Cardiac muscle cell (in vitro differentiated cells and primary cell): ENCODE measurements at regions not wholly inside any gene's neighbourhood (a gene's known extent, or its start where the extent isn't known, plus 50 kb on each side); places are given as distances from the start of the nearest gene placed in this dataset.

Experiments used
- DNase-seq, 2 donors: peaks; one replicate each; pipeline versions ENCODE4 v3.0.0 to v3.0.0-alpha.2; 2010 to 2017; ENCODE audit warnings: low read depth in 1 of 2, low spot score in 1 of 2
- H3K27ac ChIP-seq: fragments of 200-600 bp; sonication (generic); 2 replicates; pipeline ENCODE4 v1.5.1; 2016
- H3K27me3 ChIP-seq: fragments of 200-600 bp; sonication (generic); 2 replicates; pipeline ENCODE4 v1.6.0; 2016; ENCODE audit warnings: control low read depth
- H3K36me3 ChIP-seq: fragments of 200-600 bp; sonication (generic); 2 replicates; pipeline ENCODE4 v1.5.1; 2016; ENCODE audit warnings: control low read depth
- H3K4me1 ChIP-seq: fragments of 200-600 bp; sonication (generic); 2 replicates; pipeline ENCODE4 v1.8.1; 2017; ENCODE audit warnings: low read depth, mild to moderate bottlenecking, mixed run types
- H3K4me3 ChIP-seq: fragments of 200-600 bp; sonication (generic); 2 replicates; pipeline ENCODE4 v1.5.1; 2016; ENCODE audit warnings: mild to moderate bottlenecking
- H3K9me3 ChIP-seq: fragments of 200-600 bp; sonication (generic); 2 replicates; pipeline ENCODE4 v1.5.1; 2017; ENCODE audit warnings: low read depth, mild to moderate bottlenecking, control low read depth
- CTCF ChIP-seq: IDR thresholded peaks from 2 replicates; pipeline ENCODE4 v1.5.1; 2012; ENCODE audit warnings: low read depth, mild to moderate bottlenecking, low read length

GRCh38 chr13:33464345-33464744 lies 178.8 kb upstream of the STARD13 start:
- H3K9me3 ChIP-seq: no peaks in the 10 kb centered on the region
- no peak for TF ChIP-seq CTCF
- H3K27ac ChIP-seq: no peak overlapping the region
- H3K27me3 ChIP-seq: no peaks in the 10 kb centered on the region
- no peak for DNase-seq
- no peaks in the 10 kb centered on the region for H3K36me3 ChIP-seq
- no peak overlapping the region for H3K4me3 ChIP-seq
- no peaks in the 10 kb centered on the region for H3K4me1 ChIP-seq

- Histone ChIP-seq H3K27me3 (no peaks in the 10 kb centered on the region), H3K4me3 (no peak overlapping the region), H3K27ac (no peak overlapping the region), H3K4me1 (no peaks in the 10 kb centered on the region), H3K9me3 (no peaks in the 10 kb centered on the region), H3K36me3 (no peaks in the 10 kb centered on the region)
- peak; percentile 12 for TF ChIP-seq CTCF
- DNase-seq: no peak
Observed at GRCh38 chr13:33466262-33466661, 180.7 kb upstream of the STARD13 start.

- TF ChIP-seq CTCF: no peak
- H3K27me3 ChIP-seq: no peaks in the 10 kb centered on the region
- H3K36me3 ChIP-seq: no peaks in the 10 kb centered on the region
- no peaks in the 10 kb centered on the region for H3K4me1 ChIP-seq
- no peak overlapping the region for H3K4me3 ChIP-seq
- no peak overlapping the region for H3K27ac ChIP-seq
- no peaks in the 10 kb centered on the region for H3K9me3 ChIP-seq
- DNase-seq: no peak
Observed at GRCh38 chr13:33467556-33467955, 182.0 kb upstream of the STARD13 start.

GRCh38 chr13:33471204-33471603 lies 185.6 kb upstream of the STARD13 start:
- H3K27ac ChIP-seq: no peak overlapping the region
- no peak overlapping the region for H3K4me3 ChIP-seq
- H3K4me1 ChIP-seq: no peaks in the 10 kb centered on the region
- H3K9me3 ChIP-seq: no peaks in the 10 kb centered on the region
- no peak for DNase-seq
- no peak for TF ChIP-seq CTCF
- H3K36me3 ChIP-seq: no peaks in the 10 kb centered on the region
- H3K27me3 ChIP-seq: no peaks in the 10 kb centered on the region

- H3K9me3 ChIP-seq: no peaks in the 10 kb centered on the region
- no peaks in the 10 kb centered on the region for H3K36me3 ChIP-seq
- no peak for DNase-seq
- H3K27ac ChIP-seq: no peak overlapping the region
- TF ChIP-seq CTCF: no peak
- no peaks in the 10 kb centered on the region for H3K4me1 ChIP-seq
- H3K27me3 ChIP-seq: no peaks in the 10 kb centered on the region
- H3K4me3 ChIP-seq: no peak overlapping the region
Observed at GRCh38 chr13:33472446-33472845, 186.9 kb upstream of the STARD13 start.

- H3K36me3 ChIP-seq: no peaks in the 10 kb centered on the region
- TF ChIP-seq CTCF: no peak
- H3K4me1 ChIP-seq: no peaks in the 10 kb centered on the region
- DNase-seq: no peak
- H3K27me3 ChIP-seq: no peaks in the 10 kb centered on the region
- no peaks in the 10 kb centered on the region for H3K9me3 ChIP-seq
- no peak overlapping the region for H3K27ac ChIP-seq
- no peak overlapping the region for H3K4me3 ChIP-seq
Observed at GRCh38 chr13:33479105-33479504, 193.6 kb upstream of the STARD13 start.
